GM12878 (cell line): ENCODE measurements at regions not wholly inside any gene's neighbourhood (a gene's known extent, or its start where the extent isn't known, plus 50 kb on each side); places are given as distances from the start of the nearest gene placed in this dataset.

Experiments used
- ATAC-seq: fragments of 200-7000 bp; cut with Tn5 transposase; 3 replicates; pipeline ENCODE4 v1.9.1; 2020; ENCODE audit warnings: mild to moderate bottlenecking, moderate library complexity
- BruUV-seq: library from RNA; stranded (reverse); fragments of 400-500 nt; replicated peaks from 2 replicates; lab custom pipeline; 2021; lab: Mats Ljungman, UMichigan
- CTCF ChIA-PET: fragments of 300-600 bp; sonication (Branson Sonifier 250); formaldehyde crosslinking; extraction: SDS; loops from one replicate; lab custom pipeline; 2021; ENCODE audit warnings: inconsistent platforms; lab: Yijun Ruan, JAX
- POLR2A ChIA-PET: fragments of 350-600 bp; formaldehyde crosslinking; extraction: SDS; loops from one replicate; lab custom pipeline; 2021; ENCODE audit warnings: inconsistent platforms; lab: Charles Lee
- RAD21 ChIA-PET: fragments of 300-600 bp; sonication (Branson Sonifier 250); formaldehyde crosslinking; loops from one replicate; lab custom pipeline; 2023; ENCODE audit warnings: antibody characterized with exemption; ENCODE audit not compliant: unreplicated experiment; lab: Charles Lee
- SMC1A ChIA-PET: fragments of 300-600 bp; sonication (Branson Sonifier 250); formaldehyde crosslinking; loops from one replicate; lab custom pipeline; 2023; ENCODE audit not compliant: unreplicated experiment, uncharacterized antibody; lab: Charles Lee
- DNase-seq: peaks from one replicate; pipeline ENCODE4 v3.0.0-alpha.2; 2011; ENCODE audit warnings: low read depth, low spot score
- FAIRE-seq: peaks from 3 replicates; lab custom pipeline; 2011; peaks lifted over from hg19 to GRCh38; lab: Jason Lieb, UNC
- H2AFZ ChIP-seq: 2 replicates; pipeline ENCODE4 v1.6.0; 2011; ENCODE audit warnings: low read depth, low read length, control low read depth; ENCODE audit not compliant: control insufficient read depth
- H3K27ac ChIP-seq: 2 replicates; pipeline ENCODE4 v1.5.1; 2011; ENCODE audit warnings: control low read depth; ENCODE audit not compliant: control insufficient read depth, insufficient read depth
- H3K27me3 ChIP-seq, 2 experiments: replicated peaks in 1 of 2; 2 replicates each; pipeline versions ENCODE4 v1.6.0 to v1.6.1; 2011; ENCODE audit warnings: low read length in 1 of 2; ENCODE audit not compliant: control insufficient read depth in 2 of 2, insufficient read depth in 2 of 2
- H3K36me3 ChIP-seq, 2 experiments: 2 replicates each; pipeline ENCODE4 v1.5.1; 2011; ENCODE audit warnings: low read length in 1 of 2; ENCODE audit not compliant: control insufficient read depth in 2 of 2, insufficient read depth in 2 of 2
- H3K4me1 ChIP-seq: 2 replicates; pipeline ENCODE4 v1.6.1; 2011; ENCODE audit warnings: mild to moderate bottlenecking, low read length, moderate library complexity, mixed read lengths; ENCODE audit not compliant: control insufficient read depth, insufficient read depth
- H3K4me2 ChIP-seq: 2 replicates; pipeline ENCODE4 v1.6.0; 2011; ENCODE audit warnings: control low read depth; ENCODE audit not compliant: control insufficient read depth, insufficient read depth
- H3K4me3 ChIP-seq: fragments of 200-600 bp; sonication (generic); 2 replicates; pipeline ENCODE4 v1.5.1; 2016
- H3K79me2 ChIP-seq: 2 replicates; pipeline ENCODE4 v1.6.0; 2011; ENCODE audit warnings: low read length; ENCODE audit not compliant: control insufficient read depth, insufficient read depth
- H3K9ac ChIP-seq: 2 replicates; pipeline ENCODE4 v1.8.0; 2011; ENCODE audit warnings: low read length, control low read depth, mixed read lengths; ENCODE audit not compliant: control insufficient read depth, insufficient read depth
- H3K9me3 ChIP-seq: replicated peaks from 3 replicates; pipeline ENCODE4 v1.5.1; 2011; ENCODE audit warnings: mild to moderate bottlenecking, low read length; ENCODE audit not compliant: control insufficient read depth, insufficient read depth
- H4K20me1 ChIP-seq: 2 replicates; pipeline ENCODE4 v1.6.0; 2011; ENCODE audit not compliant: control insufficient read depth, insufficient read depth
- EGR1 ChIP-seq, 2 experiments: IDR thresholded peaks; 1 replicate in 1 of 2; 2 replicates in 1 of 2; pipeline ENCODE4 v1.6.1; 2011 to 2012; ENCODE audit warnings: low read depth in 2 of 2, low read length in 2 of 2, borderline replicate concordance in 1 of 2, mild to moderate bottlenecking in 1 of 2, moderate library complexity in 1 of 2
- FOXM1 ChIP-seq: IDR thresholded peaks from 2 replicates; pipeline ENCODE4 v1.6.1; 2012; ENCODE audit warnings: low read depth, mild to moderate bottlenecking, inconsistent platforms, low read length, moderate library complexity
- IKZF2 ChIP-seq, 2 experiments: fragments of 450-650 bp; IDR thresholded peaks; 2 replicates each; pipeline ENCODE4 v1.6.1; 2017; ENCODE audit warnings: mild to moderate bottlenecking in 2 of 2, moderate library complexity in 2 of 2
- PAX8 ChIP-seq: fragments of 450-650 bp; IDR thresholded peaks from 2 replicates; pipeline ENCODE4 v1.6.1; 2017; ENCODE audit warnings: mild to moderate bottlenecking, moderate library complexity
- RBBP5 ChIP-seq: fragments of 200-600 bp; sonication (generic); conservative IDR thresholded peaks from 2 replicates; pipeline ENCODE4 v1.6.1; 2016
- SIN3A ChIP-seq: IDR thresholded peaks from 2 replicates; pipeline ENCODE4 v1.6.1; 2012; ENCODE audit warnings: low read depth, low read length, improper control_type of control experiment
- STAT3 ChIP-seq: IDR thresholded peaks from 2 replicates; pipeline ENCODE4 v1.6.1; 2011; ENCODE audit warnings: low read depth, low read length, improper control_type of control experiment
- WGBS: methylation state at CpG from one replicate; pipeline ENCODE4 v1.1.6; 2016; ENCODE audit warnings: low lambda C conversion rate; ENCODE audit not compliant: insufficient replicate concordance, insufficient coverage; ENCODE audit errors: missing lambda C conversion rate; 5-methylcytosine and 5-hydroxymethylcytosine counted together
- in situ Hi-C: fragments of 300-500 bp; cut with MboI; formaldehyde crosslinking; loops from 9 replicates; pipeline ENCODE4 v1.14.3; 2018; ENCODE audit warnings: mixed read lengths
- intact Hi-C: fragments of 100-400 bp; cut with micrococcal nuclease; formaldehyde crosslinking; loops from one replicate; pipeline ENCODE4 v1.14.2; 2022; ENCODE audit not compliant: unreplicated experiment
- TF ChIP-seq, protein P1 (sequence below): IDR thresholded peaks from 2 replicates; pipeline ENCODE4 v1.6.1; 2012; ENCODE audit warnings: improper control_type of control experiment, low read depth, low read length; ENCODE audit not compliant: insufficient replicate concordance
- TF ChIP-seq, protein P2 (sequence below): fragments of 450-650 bp; formaldehyde crosslinking; IDR thresholded peaks from 2 replicates; pipeline ENCODE4 v1.4.0; 2022; ENCODE audit warnings: mild to moderate bottlenecking, moderate library complexity
- TF ChIP-seq, protein P3 (sequence below): fragments of 450-650 bp; IDR thresholded peaks from 2 replicates; pipeline ENCODE4 v1.6.1; 2016; ENCODE audit warnings: mild to moderate bottlenecking
- TF ChIP-seq, protein P4 (sequence below): IDR thresholded peaks from 2 replicates; pipeline ENCODE4 v1.6.1; 2012; ENCODE audit warnings: low read depth, low read length, improper control_type of control experiment

DNA sequence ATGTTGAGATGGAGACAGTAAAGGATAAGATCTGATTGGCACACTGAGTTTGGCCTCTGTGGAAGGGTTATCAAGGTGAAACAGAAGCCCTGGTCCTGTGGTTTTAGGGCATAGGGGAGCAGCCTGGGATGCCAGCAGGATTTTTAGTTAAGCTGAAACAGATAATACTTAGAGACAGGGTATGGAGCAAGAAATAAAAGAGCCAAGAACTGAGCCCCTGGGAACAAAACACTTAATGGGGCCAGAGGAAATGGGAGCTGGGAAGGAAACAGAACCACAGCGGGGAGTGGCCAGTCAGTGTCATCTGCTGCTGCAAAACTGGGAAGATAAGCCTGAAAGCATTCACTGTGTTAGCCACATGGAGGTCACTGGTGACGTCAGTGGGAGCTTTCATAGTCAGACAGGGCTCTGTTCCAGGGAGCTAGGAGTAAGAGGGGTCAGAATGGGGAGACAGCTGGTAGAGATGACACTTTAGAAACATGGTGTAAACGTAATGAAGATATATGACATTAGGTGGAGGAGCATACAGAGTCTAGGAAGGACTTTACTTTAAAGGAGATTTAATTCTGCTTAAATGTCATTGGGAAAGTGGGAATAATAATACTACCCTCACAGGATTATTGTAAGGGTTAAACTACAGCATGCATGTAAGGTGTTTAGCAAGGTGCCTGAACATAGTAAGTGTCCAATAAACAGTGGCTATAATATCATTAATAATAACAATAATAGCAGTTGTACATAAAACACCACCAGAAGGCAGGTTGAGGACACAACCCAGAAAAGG is 172.7 kb upstream of the CTNNB1 start (continued):
- TF ChIP-seq, protein P1, sequence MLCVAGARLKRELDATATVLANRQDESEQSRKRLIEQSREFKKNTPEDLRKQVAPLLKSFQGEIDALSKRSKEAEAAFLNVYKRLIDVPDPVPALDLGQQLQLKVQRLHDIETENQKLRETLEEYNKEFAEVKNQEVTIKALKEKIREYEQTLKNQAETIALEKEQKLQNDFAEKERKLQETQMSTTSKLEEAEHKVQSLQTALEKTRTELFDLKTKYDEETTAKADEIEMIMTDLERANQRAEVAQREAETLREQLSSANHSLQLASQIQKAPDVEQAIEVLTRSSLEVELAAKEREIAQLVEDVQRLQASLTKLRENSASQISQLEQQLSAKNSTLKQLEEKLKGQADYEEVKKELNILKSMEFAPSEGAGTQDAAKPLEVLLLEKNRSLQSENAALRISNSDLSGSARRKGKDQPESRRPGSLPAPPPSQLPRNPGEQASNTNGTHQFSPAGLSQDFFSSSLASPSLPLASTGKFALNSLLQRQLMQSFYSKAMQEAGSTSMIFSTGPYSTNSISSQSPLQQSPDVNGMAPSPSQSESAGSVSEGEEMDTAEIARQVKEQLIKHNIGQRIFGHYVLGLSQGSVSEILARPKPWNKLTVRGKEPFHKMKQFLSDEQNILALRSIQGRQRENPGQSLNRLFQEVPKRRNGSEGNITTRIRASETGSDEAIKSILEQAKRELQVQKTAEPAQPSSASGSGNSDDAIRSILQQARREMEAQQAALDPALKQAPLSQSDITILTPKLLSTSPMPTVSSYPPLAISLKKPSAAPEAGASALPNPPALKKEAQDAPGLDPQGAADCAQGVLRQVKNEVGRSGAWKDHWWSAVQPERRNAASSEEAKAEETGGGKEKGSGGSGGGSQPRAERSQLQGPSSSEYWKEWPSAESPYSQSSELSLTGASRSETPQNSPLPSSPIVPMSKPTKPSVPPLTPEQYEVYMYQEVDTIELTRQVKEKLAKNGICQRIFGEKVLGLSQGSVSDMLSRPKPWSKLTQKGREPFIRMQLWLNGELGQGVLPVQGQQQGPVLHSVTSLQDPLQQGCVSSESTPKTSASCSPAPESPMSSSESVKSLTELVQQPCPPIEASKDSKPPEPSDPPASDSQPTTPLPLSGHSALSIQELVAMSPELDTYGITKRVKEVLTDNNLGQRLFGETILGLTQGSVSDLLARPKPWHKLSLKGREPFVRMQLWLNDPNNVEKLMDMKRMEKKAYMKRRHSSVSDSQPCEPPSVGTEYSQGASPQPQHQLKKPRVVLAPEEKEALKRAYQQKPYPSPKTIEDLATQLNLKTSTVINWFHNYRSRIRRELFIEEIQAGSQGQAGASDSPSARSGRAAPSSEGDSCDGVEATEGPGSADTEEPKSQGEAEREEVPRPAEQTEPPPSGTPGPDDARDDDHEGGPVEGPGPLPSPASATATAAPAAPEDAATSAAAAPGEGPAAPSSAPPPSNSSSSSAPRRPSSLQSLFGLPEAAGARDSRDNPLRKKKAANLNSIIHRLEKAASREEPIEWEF, result no peak
- TF ChIP-seq FOXM1 (no peak), EGR1 (IDR thresholded peaks at IDR 0.05; ENCODE audit: borderline replicate concordance in 1 of 2, low read depth in 2 of 2, low read length in 2 of 2) (no peak), SIN3A (no peak)

DNA sequence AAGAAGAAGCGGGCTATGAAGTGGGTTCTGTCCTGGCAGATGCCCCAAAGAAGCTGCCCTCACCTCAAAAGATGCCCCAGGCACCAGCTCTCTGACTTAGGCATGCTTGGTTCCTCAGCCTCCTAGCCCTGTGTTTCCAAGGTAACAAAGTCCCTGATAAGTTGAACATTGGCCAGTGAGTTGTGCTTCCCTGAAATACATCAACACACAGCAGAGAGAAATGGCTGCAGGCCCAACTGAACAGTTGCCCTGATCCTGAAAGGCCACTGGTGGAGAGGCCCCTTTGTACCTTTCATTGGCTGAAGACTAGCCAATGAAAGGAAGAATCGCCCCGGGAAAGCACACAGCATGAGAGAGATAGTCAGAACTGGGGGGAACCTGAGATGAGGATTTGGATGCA is 169.9 kb upstream of the CTNNB1 start:
- H3K4me3 ChIP-seq, result no peak overlapping the region
- no peak overlapping the region for H2AFZ ChIP-seq
- no peak overlapping the region for H3K27ac ChIP-seq
- 22% methylated on average over 3 of the region's 3 CpGs for WGBS
- H4K20me1 ChIP-seq, result no peaks in the 10 kb centered on the region
- no peaks in the 10 kb centered on the region for H3K79me2 ChIP-seq
- no peaks in the 10 kb centered on the region; a peak in 1 of 4 replicates for H3K27me3 ChIP-seq
- ChIA-PET POLR2A (no interaction called here), RAD21 (no interaction called here), CTCF (no interaction called here), SMC1A (no interaction called here)
- no TSS peak for BruUV-seq
- no peak for ATAC-seq
- no peaks in the 10 kb centered on the region for H3K36me3 ChIP-seq
- in situ Hi-C loops (no loop called here), intact Hi-C loops (no loop called here)
- no peaks in the 10 kb centered on the region for H3K9me3 ChIP-seq
- no peak for FAIRE-seq
- H3K4me2 ChIP-seq, result no peak overlapping the region
- H3K9ac ChIP-seq, result no peak overlapping the region
- no peaks in the 10 kb centered on the region for H3K4me1 ChIP-seq
- DNase-seq, result no peak
- TF ChIP-seq, protein P2, sequence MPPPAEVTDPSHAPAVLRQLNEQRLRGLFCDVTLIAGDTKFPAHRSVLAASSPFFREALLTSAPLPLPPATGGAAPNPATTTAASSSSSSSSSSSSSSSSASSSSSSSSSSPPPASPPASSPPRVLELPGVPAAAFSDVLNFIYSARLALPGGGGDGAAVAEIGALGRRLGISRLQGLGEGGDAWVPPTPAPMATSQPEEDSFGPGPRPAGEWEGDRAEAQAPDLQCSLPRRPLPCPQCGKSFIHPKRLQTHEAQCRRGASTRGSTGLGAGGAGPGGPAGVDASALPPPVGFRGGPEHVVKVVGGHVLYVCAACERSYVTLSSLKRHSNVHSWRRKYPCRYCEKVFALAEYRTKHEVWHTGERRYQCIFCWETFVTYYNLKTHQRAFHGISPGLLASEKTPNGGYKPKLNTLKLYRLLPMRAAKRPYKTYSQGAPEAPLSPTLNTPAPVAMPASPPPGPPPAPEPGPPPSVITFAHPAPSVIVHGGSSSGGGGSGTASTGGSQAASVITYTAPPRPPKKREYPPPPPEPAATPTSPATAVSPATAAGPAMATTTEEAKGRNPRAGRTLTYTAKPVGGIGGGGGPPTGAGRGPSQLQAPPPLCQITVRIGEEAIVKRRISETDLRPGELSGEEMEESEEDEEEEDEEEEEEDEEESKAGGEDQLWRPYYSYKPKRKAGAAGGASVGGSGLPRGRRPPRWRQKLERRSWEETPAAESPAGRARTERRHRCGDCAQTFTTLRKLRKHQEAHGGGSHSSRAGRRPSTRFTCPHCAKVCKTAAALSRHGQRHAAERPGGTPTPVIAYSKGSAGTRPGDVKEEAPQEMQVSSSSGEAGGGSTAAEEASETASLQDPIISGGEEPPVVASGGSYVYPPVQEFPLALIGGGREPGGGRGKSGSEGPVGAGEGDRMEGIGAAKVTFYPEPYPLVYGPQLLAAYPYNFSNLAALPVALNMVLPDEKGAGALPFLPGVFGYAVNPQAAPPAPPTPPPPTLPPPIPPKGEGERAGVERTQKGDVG (CRISPR knock-in tag), result no peak
- TF ChIP-seq PAX8, result no peak
- TF ChIP-seq, protein P3, sequence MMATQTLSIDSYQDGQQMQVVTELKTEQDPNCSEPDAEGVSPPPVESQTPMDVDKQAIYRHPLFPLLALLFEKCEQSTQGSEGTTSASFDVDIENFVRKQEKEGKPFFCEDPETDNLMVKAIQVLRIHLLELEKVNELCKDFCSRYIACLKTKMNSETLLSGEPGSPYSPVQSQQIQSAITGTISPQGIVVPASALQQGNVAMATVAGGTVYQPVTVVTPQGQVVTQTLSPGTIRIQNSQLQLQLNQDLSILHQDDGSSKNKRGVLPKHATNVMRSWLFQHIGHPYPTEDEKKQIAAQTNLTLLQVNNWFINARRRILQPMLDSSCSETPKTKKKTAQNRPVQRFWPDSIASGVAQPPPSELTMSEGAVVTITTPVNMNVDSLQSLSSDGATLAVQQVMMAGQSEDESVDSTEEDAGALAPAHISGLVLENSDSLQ, result no peak
- TF ChIP-seq STAT3, result no peak
- TF ChIP-seq, protein P4, sequence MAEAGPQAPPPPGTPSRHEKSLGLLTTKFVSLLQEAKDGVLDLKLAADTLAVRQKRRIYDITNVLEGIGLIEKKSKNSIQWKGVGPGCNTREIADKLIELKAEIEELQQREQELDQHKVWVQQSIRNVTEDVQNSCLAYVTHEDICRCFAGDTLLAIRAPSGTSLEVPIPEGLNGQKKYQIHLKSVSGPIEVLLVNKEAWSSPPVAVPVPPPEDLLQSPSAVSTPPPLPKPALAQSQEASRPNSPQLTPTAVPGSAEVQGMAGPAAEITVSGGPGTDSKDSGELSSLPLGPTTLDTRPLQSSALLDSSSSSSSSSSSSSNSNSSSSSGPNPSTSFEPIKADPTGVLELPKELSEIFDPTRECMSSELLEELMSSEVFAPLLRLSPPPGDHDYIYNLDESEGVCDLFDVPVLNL, result no peak
- no peak for TF ChIP-seq EGR1 (IDR thresholded peaks at IDR 0.05; ENCODE audit: borderline replicate concordance in 1 of 2, low read depth in 2 of 2, low read length in 2 of 2)
- no peak for TF ChIP-seq RBBP5
- TF ChIP-seq IKZF2 (IDR thresholded peaks at IDR 0.05), result no peak
